ENCODE measurements at regions not wholly inside any gene's neighbourhood (a gene's known extent, or its start where the extent isn't known, plus 50 kb on each side); places are given as distances from the start of the nearest gene placed in this dataset.

GRCh38 chr2:8297376-8298231 is 384.3 kb upstream of the ID2 start:
- ChIA-PET POLR2A (no interaction called here), RAD21 (ENCODE audit: low non-redundant PET in 1 of 2, low total read pairs in 2 of 2, uncharacterized antibody in 2 of 2, unreplicated experiment in 2 of 2) (no interaction called here), CTCF (no interaction called here)
- ATAC-seq (no peak), DNase-seq (ENCODE audit: low read depth, low spot score) (no peak)
- no peak overlapping the region for H2AFZ ChIP-seq (ENCODE audit: low read depth, low read length, poor library complexity, severe bottlenecking)
- H3K4me1 ChIP-seq (ENCODE audit: control insufficient read depth in 1 of 2, insufficient read depth in 2 of 2, low read length in 2 of 2) = peaks cover 6 to 7% of the 10 kb centered on the region in 2 experiments; a peak in 3 of 4 replicates
- TF ChIP-seq POLR2A (IDR thresholded peaks at IDR 0.05; ENCODE audit: borderline replicate concordance, extremely low read depth, insufficient read depth, insufficient read length) = no peak
- TF ChIP-seq ZNF274 (IDR thresholded peaks at IDR 0.05; ENCODE audit: low read depth, low read length) = no peak
- no peak for TF ChIP-seq REST (IDR thresholded peaks at IDR 0.05; ENCODE audit: low read depth)
- TF ChIP-seq SIN3A (IDR thresholded peaks at IDR 0.05; ENCODE audit: low read depth) = no peak
- TF ChIP-seq SRF (IDR thresholded peaks at IDR 0.05; ENCODE audit: low read depth) = no peak
- TF ChIP-seq CBX3 (IDR thresholded peaks at IDR 0.05; ENCODE audit: low read depth) = no peak
- TF ChIP-seq ELF1 (IDR thresholded peaks at IDR 0.05; ENCODE audit: borderline replicate concordance, low read depth) = no peak
- TF ChIP-seq POLR2AphosphoS5 (IDR thresholded peaks at IDR 0.05; ENCODE audit: low read depth, low read length) = no peak
- TF ChIP-seq, protein P1, sequence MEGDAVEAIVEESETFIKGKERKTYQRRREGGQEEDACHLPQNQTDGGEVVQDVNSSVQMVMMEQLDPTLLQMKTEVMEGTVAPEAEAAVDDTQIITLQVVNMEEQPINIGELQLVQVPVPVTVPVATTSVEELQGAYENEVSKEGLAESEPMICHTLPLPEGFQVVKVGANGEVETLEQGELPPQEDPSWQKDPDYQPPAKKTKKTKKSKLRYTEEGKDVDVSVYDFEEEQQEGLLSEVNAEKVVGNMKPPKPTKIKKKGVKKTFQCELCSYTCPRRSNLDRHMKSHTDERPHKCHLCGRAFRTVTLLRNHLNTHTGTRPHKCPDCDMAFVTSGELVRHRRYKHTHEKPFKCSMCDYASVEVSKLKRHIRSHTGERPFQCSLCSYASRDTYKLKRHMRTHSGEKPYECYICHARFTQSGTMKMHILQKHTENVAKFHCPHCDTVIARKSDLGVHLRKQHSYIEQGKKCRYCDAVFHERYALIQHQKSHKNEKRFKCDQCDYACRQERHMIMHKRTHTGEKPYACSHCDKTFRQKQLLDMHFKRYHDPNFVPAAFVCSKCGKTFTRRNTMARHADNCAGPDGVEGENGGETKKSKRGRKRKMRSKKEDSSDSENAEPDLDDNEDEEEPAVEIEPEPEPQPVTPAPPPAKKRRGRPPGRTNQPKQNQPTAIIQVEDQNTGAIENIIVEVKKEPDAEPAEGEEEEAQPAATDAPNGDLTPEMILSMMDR (IDR thresholded peaks at IDR 0.05 in 2 of 3, conservative IDR thresholded peaks at IDR 0.05 in 1 of 3; ENCODE audit: borderline replicate concordance in 1 of 3, insufficient read depth in 1 of 3, low read depth in 2 of 3, low read length in 2 of 3) = no peak
- TF ChIP-seq EGR1 (IDR thresholded peaks at IDR 0.05; ENCODE audit: low read depth) = no peak
- no peak for TF ChIP-seq TCF7L2 (IDR thresholded peaks at IDR 0.05; ENCODE audit: borderline replicate concordance, extremely low read depth, insufficient read depth, insufficient read length)
- no peak for TF ChIP-seq ZBTB33 (IDR thresholded peaks at IDR 0.05; ENCODE audit: extremely low read depth, insufficient replicate concordance, low read length)
- no peak for TF ChIP-seq CEBPB (IDR thresholded peaks at IDR 0.05; ENCODE audit: low read depth)
- TF ChIP-seq, protein P2, sequence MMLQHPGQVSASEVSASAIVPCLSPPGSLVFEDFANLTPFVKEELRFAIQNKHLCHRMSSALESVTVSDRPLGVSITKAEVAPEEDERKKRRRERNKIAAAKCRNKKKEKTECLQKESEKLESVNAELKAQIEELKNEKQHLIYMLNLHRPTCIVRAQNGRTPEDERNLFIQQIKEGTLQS (IDR thresholded peaks at IDR 0.05) = no peak
- TF ChIP-seq FOSL1 (IDR thresholded peaks at IDR 0.05; ENCODE audit: low read depth) = no peak
- TF ChIP-seq EZH2phosphoT487 (IDR thresholded peaks at IDR 0.05; ENCODE audit: borderline replicate concordance) = no peak
- TF ChIP-seq MAX (IDR thresholded peaks at IDR 0.05) = no peak
- TF ChIP-seq JUND (IDR thresholded peaks at IDR 0.05) = no peak
- no peak for TF ChIP-seq SP1 (IDR thresholded peaks at IDR 0.05; ENCODE audit: low read depth)
- no peaks in the 10 kb centered on the region for H3K9me2 ChIP-seq (ENCODE audit: insufficient read depth)
- intact Hi-C loops (cut with micrococcal nuclease) = no loop called here
- no peak overlapping the region for H3K4me2 ChIP-seq (ENCODE audit: low read length)
- no peaks in the 10 kb centered on the region for H3K9me3 ChIP-seq (ENCODE audit: control insufficient read depth in 1 of 2, insufficient read depth in 1 of 2, low read depth in 1 of 2, low read length in 2 of 2)
- H4K20me1 ChIP-seq (ENCODE audit: insufficient read depth) = no peaks in the 10 kb centered on the region
- H3K9ac ChIP-seq (ENCODE audit: low read length) = no peak overlapping the region
- no peaks in the 10 kb centered on the region for H3K79me2 ChIP-seq (ENCODE audit: insufficient read depth, low read length)
- no peak overlapping the region for H3K4me3 ChIP-seq (replicated peaks in 1 of 2; ENCODE audit: low read depth in 1 of 2, low read length in 2 of 2)
- BruUV-seq (replicated peaks) = no TSS peak
- H3K27ac ChIP-seq (ENCODE audit: low read depth, low read length) = no peak overlapping the region
- no peaks in the 10 kb centered on the region for H3K36me3 ChIP-seq (ENCODE audit: control insufficient read depth in 1 of 2, insufficient read depth in 2 of 2, low read length in 2 of 2)
- no peaks in the 10 kb centered on the region for H3K27me3 ChIP-seq (ENCODE audit: insufficient read depth, low read length)
